H9 (cell line): ENCODE measurements at regions not wholly inside any gene's neighbourhood (a gene's known extent, or its start where the extent isn't known, plus 50 kb on each side); places are given as distances from the start of the nearest gene placed in this dataset.

Source experiments
- DNase-seq: peaks from one replicate; pipeline ENCODE4 v3.0.0-alpha.2; 2017
- H2AFZ ChIP-seq: one replicate; pipeline ENCODE4 v1.6.1; 2013; ENCODE audit warnings: mild to moderate bottlenecking, low read length, control low read depth, moderate library complexity
- H2AK5ac ChIP-seq: 2 replicates; pipeline ENCODE4 v1.6.1; 2013; ENCODE audit warnings: low read length, control low read depth, mixed read lengths; ENCODE audit not compliant: insufficient read length
- H2BK120ac ChIP-seq: one replicate; pipeline ENCODE4 v1.6.1; 2013; ENCODE audit warnings: low read depth, mild to moderate bottlenecking, low read length, control low read depth, inconsistent platforms; ENCODE audit not compliant: poor library complexity, severe bottlenecking
- H2BK12ac ChIP-seq: 2 replicates; pipeline ENCODE4 v1.6.1; 2013; ENCODE audit warnings: low read length, control low read depth, mixed read lengths, low read depth; ENCODE audit not compliant: insufficient read length
- H2BK15ac ChIP-seq: 2 replicates; pipeline ENCODE4 v1.6.1; 2013; ENCODE audit warnings: low read depth, low read length, control low read depth
- H2BK20ac ChIP-seq: one replicate; pipeline ENCODE4 v1.6.1; 2013; ENCODE audit warnings: low read depth, mild to moderate bottlenecking, low read length, control low read depth, inconsistent platforms; ENCODE audit not compliant: poor library complexity, severe bottlenecking
- H2BK5ac ChIP-seq: 2 replicates; pipeline ENCODE4 v1.6.1; 2013; ENCODE audit warnings: low read length, control low read depth, mixed read lengths; ENCODE audit not compliant: insufficient read length
- H3K14ac ChIP-seq: 2 replicates; pipeline ENCODE4 v1.6.1; 2013; ENCODE audit warnings: low read length, control low read depth; ENCODE audit not compliant: insufficient read depth
- H3K18ac ChIP-seq: 2 replicates; pipeline ENCODE4 v1.6.1; 2013; ENCODE audit warnings: low read depth, mild to moderate bottlenecking, mixed read lengths, low read length, control low read depth; ENCODE audit not compliant: insufficient read length
- H3K23ac ChIP-seq: 2 replicates; pipeline ENCODE4 v1.6.1; 2013; ENCODE audit warnings: low read length, control low read depth, mixed read lengths, low read depth; ENCODE audit not compliant: insufficient read length
- H3K23me2 ChIP-seq: 2 replicates; pipeline ENCODE4 v1.6.1; 2013; ENCODE audit warnings: low read depth, mild to moderate bottlenecking, mixed read lengths, low read length, control low read depth; ENCODE audit not compliant: insufficient read length, poor library complexity, severe bottlenecking
- H3K27ac ChIP-seq: 2 replicates; pipeline ENCODE4 v1.5.1; 2013; ENCODE audit warnings: low read length, control low read depth, mixed read lengths, low read depth; ENCODE audit not compliant: insufficient read length
- H3K27me3 ChIP-seq: 2 replicates; pipeline ENCODE4 v1.6.1; 2013; ENCODE audit warnings: low read length, control low read depth, inconsistent platforms; ENCODE audit not compliant: insufficient read depth
- H3K4ac ChIP-seq: 2 replicates; pipeline ENCODE4 v1.6.1; 2013; ENCODE audit warnings: low read depth, mild to moderate bottlenecking, control low read depth, inconsistent platforms, low read length, moderate library complexity
- H3K4me1 ChIP-seq: 2 replicates; pipeline ENCODE4 v1.6.1; 2013; ENCODE audit warnings: low read length, control low read depth, inconsistent platforms; ENCODE audit not compliant: insufficient read depth
- H3K4me2 ChIP-seq: 2 replicates; pipeline ENCODE4 v1.6.1; 2013; ENCODE audit warnings: low read length, control low read depth, mixed read lengths; ENCODE audit not compliant: insufficient read length, insufficient read depth
- H3K56ac ChIP-seq: 2 replicates; pipeline ENCODE4 v1.6.1; 2013; ENCODE audit warnings: low read depth, mild to moderate bottlenecking, mixed read lengths, low read length, control low read depth; ENCODE audit not compliant: insufficient read length
- H3K79me1 ChIP-seq: 2 replicates; pipeline ENCODE4 v1.6.1; 2013; ENCODE audit warnings: low read depth, mild to moderate bottlenecking, moderate library complexity, low read length, control low read depth, inconsistent platforms; ENCODE audit not compliant: insufficient read depth, poor library complexity, severe bottlenecking
- H3K79me2 ChIP-seq: 2 replicates; pipeline ENCODE4 v1.6.1; 2013; ENCODE audit warnings: low read length, control low read depth, inconsistent platforms; ENCODE audit not compliant: insufficient read depth
- H3K9ac ChIP-seq: 2 replicates; pipeline ENCODE4 v1.6.1; 2013; ENCODE audit warnings: low read length, control low read depth, mixed read lengths; ENCODE audit not compliant: insufficient read length; ENCODE audit errors: extremely low read depth
- H3K9me3 ChIP-seq: one replicate; pipeline ENCODE4 v1.6.1; 2013; ENCODE audit warnings: low read depth, low read length, inconsistent platforms; ENCODE audit not compliant: control insufficient read depth
- H3T11ph ChIP-seq: one replicate; pipeline ENCODE4 v1.6.1; 2013; ENCODE audit warnings: mild to moderate bottlenecking, low read length, control low read depth, inconsistent platforms
- H4K20me1 ChIP-seq: one replicate; pipeline ENCODE4 v1.6.1; 2013; ENCODE audit not compliant: control insufficient read depth, insufficient read length, insufficient read depth
- H4K5ac ChIP-seq: 2 replicates; pipeline ENCODE4 v1.6.1; 2013; ENCODE audit warnings: low read depth, mild to moderate bottlenecking, mixed read lengths, low read length, control low read depth; ENCODE audit not compliant: insufficient read length
- H4K8ac ChIP-seq: replicated peaks from 2 replicates; pipeline ENCODE4 v1.6.1; 2013; ENCODE audit warnings: low read length, control low read depth, mixed read lengths, low read depth; ENCODE audit not compliant: insufficient read length
- H4K91ac ChIP-seq: 2 replicates; pipeline ENCODE4 v1.6.1; 2013; ENCODE audit warnings: low read depth, mild to moderate bottlenecking, moderate library complexity, mixed read lengths, low read length, control low read depth; ENCODE audit not compliant: insufficient read length
- H3K27ac Mint-ChIP-seq, 3 experiments: 2 replicates in 2 of 3; 3 replicates in 1 of 3; pipeline ENCODE4 v1.8.0; 2020 to 2021; ENCODE audit warnings: mixed read lengths in 3 of 3, mild to moderate bottlenecking in 1 of 3, moderate library complexity in 1 of 3
- H3K27me3 Mint-ChIP-seq: 2 replicates; pipeline ENCODE4 v1.8.0; 2021; ENCODE audit warnings: low read depth, mild to moderate bottlenecking, moderate library complexity, mixed read lengths
- H3K36me3 Mint-ChIP-seq, 3 experiments: 2 replicates in 2 of 3; 3 replicates in 1 of 3; pipeline ENCODE4 v1.8.0; 2020 to 2021; ENCODE audit warnings: low read depth in 3 of 3, mixed read lengths in 3 of 3; ENCODE audit not compliant: insufficient read depth in 1 of 3
- H3K4me1 Mint-ChIP-seq, 2 experiments: 2 replicates each; pipeline ENCODE4 v1.8.0; 2020; ENCODE audit warnings: mixed read lengths in 2 of 2
- H3K4me3 Mint-ChIP-seq, 2 experiments: 2 replicates in 1 of 2; 3 replicates in 1 of 2; pipeline ENCODE4 v1.8.0; 2020 to 2021; ENCODE audit warnings: mild to moderate bottlenecking in 2 of 2, mixed read lengths in 2 of 2, moderate library complexity in 1 of 2
- H3K9me3 Mint-ChIP-seq, 2 experiments: 2 replicates in 1 of 2; 3 replicates in 1 of 2; pipeline ENCODE4 v1.8.0; 2020; ENCODE audit warnings: mild to moderate bottlenecking in 2 of 2, mixed read lengths in 2 of 2, moderate library complexity in 1 of 2
- WGBS: extraction: QIAGEN DNeasy Blood & Tissue Kit; methylation state at CpG from one replicate; pipeline ENCODE4 v1.1.7; 2013; ENCODE audit warnings: missing lambda C conversion rate, low lambda C conversion rate, mixed read lengths; ENCODE audit not compliant: insufficient read length; ENCODE audit errors: extremely low coverage; 5-methylcytosine and 5-hydroxymethylcytosine counted together
- TF ChIP-seq, protein P1 (sequence below): fragments of 200-600 bp; sonication (generic); conservative IDR thresholded peaks from 3 replicates; pipeline ENCODE4 v1.8.0; 2021; ENCODE audit warnings: antibody characterized with exemption, mild to moderate bottlenecking

- no peak overlapping the region for H2BK15ac ChIP-seq
- Mint-ChIP-seq H3K27ac (no peak overlapping the region), H3K4me1 (peaks cover 16 to 22% of the 10 kb centered on the region in 2 experiments), H3K4me3 (no peak overlapping the region), H3K9me3 (peaks cover 10 to 13% of the 10 kb centered on the region in 2 experiments), H3K27me3 (no peaks in the 10 kb centered on the region; the same call in 1 of the 2 replicates), H3K36me3 (peaks cover 0 to 17% (median 7%) of the 10 kb centered on the region in 3 experiments; a peak in 5 of 7 replicates)
- no peak overlapping the region for H2BK5ac ChIP-seq
- H3K4me1 ChIP-seq = 0 out of 2 replicates have a peak, but pooled peaks cover 3% of the 10 kb centered on the region
- no peaks in the 10 kb centered on the region for H3K9me3 ChIP-seq
- H3K27ac ChIP-seq = no peak overlapping the region
- H3K4me2 ChIP-seq = no peak overlapping the region
- no peak overlapping the region for H3K4ac ChIP-seq
- WGBS = no CpG with 5 or more reads among the region's 4 CpGs
- no peaks in the 10 kb centered on the region for H3K27me3 ChIP-seq
- no peak overlapping the region for H3T11ph ChIP-seq
- no peak overlapping the region for H2AFZ ChIP-seq
- H4K5ac ChIP-seq = no peak overlapping the region
- no peak overlapping the region for H2AK5ac ChIP-seq
- H3K9ac ChIP-seq = no peak overlapping the region
- H3K79me1 ChIP-seq = no peaks in the 10 kb centered on the region
- DNase-seq = no peak
- no peaks in the 10 kb centered on the region for H4K20me1 ChIP-seq
- H3K23me2 ChIP-seq = no peaks in the 10 kb centered on the region
- H3K14ac ChIP-seq = no peak overlapping the region
- H3K56ac ChIP-seq = no peak overlapping the region
- no peaks in the 10 kb centered on the region for H3K79me2 ChIP-seq
- H4K91ac ChIP-seq = no peak overlapping the region
- H2BK20ac ChIP-seq = no peak overlapping the region
- H2BK120ac ChIP-seq = no peak overlapping the region
- no peak overlapping the region for H3K23ac ChIP-seq
- H3K18ac ChIP-seq = no peak overlapping the region
- TF ChIP-seq, protein P1, sequence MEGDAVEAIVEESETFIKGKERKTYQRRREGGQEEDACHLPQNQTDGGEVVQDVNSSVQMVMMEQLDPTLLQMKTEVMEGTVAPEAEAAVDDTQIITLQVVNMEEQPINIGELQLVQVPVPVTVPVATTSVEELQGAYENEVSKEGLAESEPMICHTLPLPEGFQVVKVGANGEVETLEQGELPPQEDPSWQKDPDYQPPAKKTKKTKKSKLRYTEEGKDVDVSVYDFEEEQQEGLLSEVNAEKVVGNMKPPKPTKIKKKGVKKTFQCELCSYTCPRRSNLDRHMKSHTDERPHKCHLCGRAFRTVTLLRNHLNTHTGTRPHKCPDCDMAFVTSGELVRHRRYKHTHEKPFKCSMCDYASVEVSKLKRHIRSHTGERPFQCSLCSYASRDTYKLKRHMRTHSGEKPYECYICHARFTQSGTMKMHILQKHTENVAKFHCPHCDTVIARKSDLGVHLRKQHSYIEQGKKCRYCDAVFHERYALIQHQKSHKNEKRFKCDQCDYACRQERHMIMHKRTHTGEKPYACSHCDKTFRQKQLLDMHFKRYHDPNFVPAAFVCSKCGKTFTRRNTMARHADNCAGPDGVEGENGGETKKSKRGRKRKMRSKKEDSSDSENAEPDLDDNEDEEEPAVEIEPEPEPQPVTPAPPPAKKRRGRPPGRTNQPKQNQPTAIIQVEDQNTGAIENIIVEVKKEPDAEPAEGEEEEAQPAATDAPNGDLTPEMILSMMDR = no peak; the same call in 2 of the 3 replicates
- no peak overlapping the region for H4K8ac ChIP-seq
- no peak overlapping the region for H2BK12ac ChIP-seq
These were observed 78.4 kb upstream of the PALS2 start for GRCh38 chr7:24494832-24495231.
